HEK293 (cell line): ENCODE measurements at regions not wholly inside any gene's neighbourhood (a gene's known extent, or its start where the extent isn't known, plus 50 kb on each side); places are given as distances from the start of the nearest gene placed in this dataset.

Experiments used
- CTCF ChIA-PET: fragments of 350-600 bp; formaldehyde crosslinking; extraction: SDS; loops from one replicate; lab custom pipeline; 2021; ENCODE audit warnings: antibody characterized with exemption; lab: Yijun Ruan, JAX
- POLR2A ChIA-PET: fragments of 300-600 bp; formaldehyde crosslinking; extraction: SDS; loops from one replicate; lab custom pipeline; 2020; ENCODE audit warnings: antibody characterized with exemption, inconsistent platforms; lab: Yijun Ruan, JAX
- H3K27ac ChIP-seq: fragments of 200-500 bp; sonication (Bioruptor generic); 2 replicates; pipeline ENCODE4 v1.5.1; 2014; ENCODE audit warnings: low read depth, low read length, control low read depth, inconsistent platforms; ENCODE audit errors: extremely low read depth
- H3K36me3 ChIP-seq, 2 experiments: fragments of 200-500 bp in 1 of 2; sonication (Bioruptor generic) in 1 of 2; 1 replicate in 1 of 2; 2 replicates in 1 of 2; pipeline ENCODE4 v1.5.1; 2014 to 2017; ENCODE audit warnings: inconsistent platforms in 2 of 2, low read length in 2 of 2; ENCODE audit not compliant: control insufficient read depth in 2 of 2, insufficient read depth in 1 of 2
- H3K4me1 ChIP-seq: fragments of 200-500 bp; sonication (Bioruptor generic); 2 replicates; pipeline ENCODE4 v1.5.1; 2014; ENCODE audit warnings: mild to moderate bottlenecking, low read length, inconsistent platforms; ENCODE audit not compliant: control insufficient read depth, insufficient read depth
- H3K4me3 ChIP-seq: 2 replicates; pipeline ENCODE4 v1.5.1; 2011; ENCODE audit warnings: low read depth, mild to moderate bottlenecking, control low read depth, low read length, moderate library complexity
- H3K9me3 ChIP-seq: fragments of 200-500 bp; sonication (Bioruptor generic); 2 replicates; pipeline ENCODE4 v1.5.1; 2014; ENCODE audit warnings: low read depth, low read length, inconsistent platforms; ENCODE audit not compliant: control insufficient read depth, insufficient read depth
- BCL11A ChIP-seq: fragments of 450-650 bp; formaldehyde crosslinking; IDR thresholded peaks from 2 replicates; pipeline ENCODE4 v1.5.1; 2016; ENCODE audit warnings: low read depth, missing biosample characterization, missing genetic modification characterization
- HOXD13 ChIP-seq: sonication (generic); formaldehyde crosslinking; IDR thresholded peaks from 2 replicates; pipeline ENCODE4 v1.8.0; 2022; ENCODE audit warnings: missing genetic modification reagents, borderline replicate concordance
- RBAK ChIP-seq: fragments of 450-650 bp; formaldehyde crosslinking; IDR thresholded peaks from 2 replicates; pipeline ENCODE4 v1.5.1; 2016; ENCODE audit warnings: missing biosample characterization, missing genetic modification characterization
- SALL2 ChIP-seq: fragments of 450-650 bp; formaldehyde crosslinking; IDR thresholded peaks from 2 replicates; pipeline ENCODE4 v1.5.0; 2017; ENCODE audit warnings: missing biosample characterization, mild to moderate bottlenecking, missing genetic modification characterization, borderline replicate concordance
- SP7 ChIP-seq: fragments of 450-650 bp; formaldehyde crosslinking; IDR thresholded peaks from 2 replicates; pipeline ENCODE4 v1.5.1; 2016; ENCODE audit warnings: missing biosample characterization, missing genetic modification characterization
- YY1 ChIP-seq: fragments of 450-650 bp; formaldehyde crosslinking; IDR thresholded peaks from 2 replicates; pipeline ENCODE4 v1.5.1; 2018; ENCODE audit warnings: missing biosample characterization, missing genetic modification characterization
- ZBTB8A ChIP-seq: fragments of 450-650 bp; formaldehyde crosslinking; IDR thresholded peaks from 2 replicates; pipeline ENCODE4 v1.5.1; 2016; ENCODE audit warnings: missing biosample characterization, missing genetic modification characterization
- ZFP37 ChIP-seq: fragments of 450-650 bp; formaldehyde crosslinking; IDR thresholded peaks from 2 replicates; pipeline ENCODE4 v1.5.1; 2016; ENCODE audit warnings: missing biosample characterization, missing genetic modification characterization
- ZNF146 ChIP-seq: fragments of 450-650 bp; formaldehyde crosslinking; IDR thresholded peaks from 2 replicates; pipeline ENCODE4 v1.5.1; 2016; ENCODE audit warnings: missing biosample characterization, missing genetic modification characterization
- ZNF157 ChIP-seq: fragments of 450-650 bp; formaldehyde crosslinking; IDR thresholded peaks from 2 replicates; pipeline ENCODE4 v1.5.1; 2016; ENCODE audit warnings: missing biosample characterization, missing genetic modification characterization
- ZNF23 ChIP-seq: fragments of 450-650 bp; formaldehyde crosslinking; IDR thresholded peaks from 2 replicates; pipeline ENCODE4 v1.5.1; 2016; ENCODE audit warnings: missing biosample characterization, missing genetic modification characterization, borderline replicate concordance
- ZNF37A ChIP-seq: fragments of 450-650 bp; IDR thresholded peaks from 2 replicates; pipeline ENCODE4 v1.5.1; 2018; ENCODE audit warnings: missing biosample characterization, missing genetic modification characterization
- ZNF555 ChIP-seq: fragments of 450-650 bp; formaldehyde crosslinking; conservative IDR thresholded peaks from 2 replicates; pipeline ENCODE4 v1.5.1; 2017; ENCODE audit warnings: missing biosample characterization, mild to moderate bottlenecking, missing genetic modification characterization, inconsistent platforms
- ZNF560 ChIP-seq: fragments of 450-650 bp; formaldehyde crosslinking; IDR thresholded peaks from 2 replicates; pipeline ENCODE4 v1.5.1; 2017; ENCODE audit warnings: missing biosample characterization, missing genetic modification characterization, borderline replicate concordance
- ZNF596 ChIP-seq: fragments of 450-650 bp; IDR thresholded peaks from 2 replicates; pipeline ENCODE4 v1.5.0; 2018; ENCODE audit warnings: missing biosample characterization, mild to moderate bottlenecking, missing genetic modification characterization, moderate library complexity
- ZNF654 ChIP-seq: fragments of 450-650 bp; formaldehyde crosslinking; IDR thresholded peaks from 2 replicates; pipeline ENCODE4 v1.5.1; 2016; ENCODE audit warnings: low read depth, missing biosample characterization, missing genetic modification characterization
- TF ChIP-seq, protein P1 (sequence below): fragments of 450-650 bp; formaldehyde crosslinking; IDR thresholded peaks from 2 replicates; pipeline ENCODE4 v1.5.1; 2017; ENCODE audit warnings: missing biosample characterization, mild to moderate bottlenecking, missing genetic modification characterization, moderate library complexity
- TF ChIP-seq, protein P2 (sequence below): fragments of 450-650 bp; formaldehyde crosslinking; IDR thresholded peaks from 2 replicates; pipeline ENCODE4 v1.5.1; 2016; ENCODE audit warnings: missing biosample characterization, missing genetic modification characterization

DNA sequence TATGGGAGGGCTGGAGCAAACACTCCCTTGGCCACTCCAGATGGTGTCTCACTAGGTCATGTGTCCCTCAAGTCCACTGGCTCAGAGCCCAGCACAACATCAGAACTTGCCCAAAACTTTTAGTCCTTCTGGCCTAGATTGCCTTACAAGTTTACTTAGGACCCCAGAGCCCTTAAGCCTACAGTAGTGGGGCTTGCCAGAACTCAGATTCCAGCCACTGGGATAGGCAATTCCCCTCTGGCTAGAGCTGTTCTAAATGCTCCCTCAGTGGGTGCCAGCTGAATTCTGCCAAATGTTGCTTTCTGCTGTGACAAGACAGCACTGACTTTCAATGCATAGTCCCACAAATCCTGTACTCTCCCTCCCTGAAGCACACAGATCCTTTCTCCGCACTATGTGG, 331.1 kb downstream of the HTR7 start:
- POLR2A ChIA-PET, result no interaction called here
- no peak for TF ChIP-seq YY1 (tag by site-specific recombination)
- no peaks in the 10 kb centered on the region for H3K4me1 ChIP-seq
- H3K9me3 ChIP-seq, result no peaks in the 10 kb centered on the region
- H3K27ac ChIP-seq, result no peak overlapping the region
- H3K4me3 ChIP-seq, result no peak overlapping the region
- CTCF ChIA-PET, result interaction anchor here (0.7 kb wide), 1 partner anchor 14 kb away, joined by 3 read pairs; no protein-coding TSS in a partner anchor
- no peaks in the 10 kb centered on the region for H3K36me3 ChIP-seq

DNA sequence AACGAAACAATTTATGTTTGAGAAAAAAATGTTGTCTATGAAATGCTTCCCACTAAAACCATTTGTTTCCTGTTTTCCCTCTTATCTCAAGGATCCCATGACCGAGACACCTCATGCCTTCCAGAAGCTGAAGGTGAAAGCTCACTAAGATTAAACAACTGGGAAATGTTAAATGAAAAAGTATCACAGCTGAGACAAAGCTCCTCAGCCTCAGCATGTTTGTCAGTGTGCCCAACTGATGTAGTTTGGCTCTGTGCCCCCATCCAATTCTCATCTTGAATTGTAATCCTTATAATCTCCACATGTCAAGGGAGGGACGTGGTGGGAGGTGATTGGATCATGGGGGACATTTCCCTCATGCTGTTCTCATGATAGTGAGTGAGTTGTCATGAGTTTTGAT, 327.3 kb downstream of the HTR7 start:
- Histone ChIP-seq H3K36me3 (no peaks in the 10 kb centered on the region), H3K27ac (no peak overlapping the region), H3K4me3 (no peak overlapping the region), H3K9me3 (no peaks in the 10 kb centered on the region), H3K4me1 (no peaks in the 10 kb centered on the region)
- ChIA-PET POLR2A (no interaction called here), CTCF (no interaction called here)
- TF ChIP-seq SP7 (tag by site-specific recombination) (no peak), HOXD13 (CRISPR knock-in tag) (no peak), ZNF157 (tag by site-specific recombination) (no peak), ZBTB8A (tag by site-specific recombination) (no peak), ZNF555 (tag by site-specific recombination) (no peak), RBAK (no peak), ZNF596 (tag by site-specific recombination) (no peak), ZNF146 (tag by site-specific recombination) (no peak), ZNF560 (tag by site-specific recombination) (no peak), ZNF23 (tag by site-specific recombination) (no peak), ZFP37 (tag by site-specific recombination) (no peak)
- TF ChIP-seq, protein P1, sequence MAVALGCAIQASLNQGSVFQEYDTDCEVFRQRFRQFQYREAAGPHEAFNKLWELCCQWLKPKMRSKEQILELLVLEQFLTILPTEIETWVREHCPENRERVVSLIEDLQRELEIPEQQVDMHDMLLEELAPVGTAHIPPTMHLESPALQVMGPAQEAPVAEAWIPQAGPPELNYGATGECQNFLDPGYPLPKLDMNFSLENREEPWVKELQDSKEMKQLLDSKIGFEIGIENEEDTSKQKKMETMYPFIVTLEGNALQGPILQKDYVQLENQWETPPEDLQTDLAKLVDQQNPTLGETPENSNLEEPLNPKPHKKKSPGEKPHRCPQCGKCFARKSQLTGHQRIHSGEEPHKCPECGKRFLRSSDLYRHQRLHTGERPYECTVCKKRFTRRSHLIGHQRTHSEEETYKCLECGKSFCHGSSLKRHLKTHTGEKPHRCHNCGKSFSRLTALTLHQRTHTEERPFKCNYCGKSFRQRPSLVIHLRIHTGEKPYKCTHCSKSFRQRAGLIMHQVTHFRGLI, result no peak

DNA sequence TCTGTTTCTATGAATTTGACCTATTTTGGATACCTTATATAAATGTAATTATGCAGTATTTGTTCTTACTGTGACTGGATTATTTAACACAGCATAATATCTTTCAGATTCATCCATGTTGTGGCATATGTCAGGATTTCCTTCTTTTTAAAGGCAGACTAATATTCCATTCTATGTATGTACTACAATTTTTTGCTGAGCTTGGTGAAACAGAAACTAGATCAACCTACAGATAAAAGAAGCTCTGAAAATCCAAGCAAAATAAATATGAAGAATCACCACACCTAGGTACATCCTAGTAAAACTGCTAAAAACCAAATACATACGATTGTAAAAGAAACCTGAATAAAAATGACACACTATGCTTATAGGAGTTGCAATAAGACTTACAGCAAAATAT, 300.5 kb downstream of the HTR7 start:
- Histone ChIP-seq H3K9me3 (no peaks in the 10 kb centered on the region), H3K27ac (no peak overlapping the region), H3K4me1 (no peaks in the 10 kb centered on the region), H3K36me3 (no peaks in the 10 kb centered on the region), H3K4me3 (no peak overlapping the region)
- TF ChIP-seq SALL2 (tag by site-specific recombination), result no peak
- no peak for TF ChIP-seq BCL11A
- no peak for TF ChIP-seq ZNF654
- TF ChIP-seq ZNF37A, result no peak
- TF ChIP-seq, protein P2, sequence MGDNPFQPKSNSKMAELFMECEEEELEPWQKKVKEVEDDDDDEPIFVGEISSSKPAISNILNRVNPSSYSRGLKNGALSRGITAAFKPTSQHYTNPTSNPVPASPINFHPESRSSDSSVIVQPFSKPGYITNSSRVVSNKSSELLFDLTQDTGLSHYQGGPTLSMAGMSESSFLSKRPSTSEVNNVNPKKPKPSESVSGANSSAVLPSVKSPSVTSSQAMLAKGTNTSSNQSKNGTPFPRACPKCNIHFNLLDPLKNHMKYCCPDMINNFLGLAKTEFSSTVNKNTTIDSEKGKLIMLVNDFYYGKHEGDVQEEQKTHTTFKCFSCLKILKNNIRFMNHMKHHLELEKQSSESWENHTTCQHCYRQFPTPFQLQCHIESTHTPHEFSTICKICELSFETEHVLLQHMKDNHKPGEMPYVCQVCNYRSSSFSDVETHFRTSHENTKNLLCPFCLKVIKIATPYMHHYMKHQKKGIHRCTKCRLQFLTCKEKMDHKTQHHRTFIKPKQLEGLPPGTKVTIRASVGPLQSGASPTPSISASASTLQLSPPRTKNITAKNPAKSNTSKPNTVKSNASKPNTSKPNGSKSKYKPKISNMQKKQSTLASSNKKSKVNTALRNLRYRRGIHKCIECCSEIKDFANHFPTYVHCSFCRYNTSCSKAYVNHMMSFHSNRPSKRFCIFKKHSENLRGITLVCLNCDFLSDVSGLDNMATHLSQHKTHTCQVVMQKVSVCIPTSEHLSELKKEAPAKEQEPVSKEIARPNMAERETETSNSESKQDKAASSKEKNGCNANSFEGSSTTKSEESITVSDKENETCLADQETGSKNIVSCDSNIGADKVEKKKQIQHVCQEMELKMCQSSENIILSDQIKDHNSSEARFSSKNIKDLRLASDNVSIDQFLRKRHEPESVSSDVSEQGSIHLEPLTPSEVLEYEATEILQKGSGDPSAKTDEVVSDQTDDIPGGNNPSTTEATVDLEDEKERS (tag by site-specific recombination), result no peak
- ChIA-PET POLR2A (no interaction called here), CTCF (no interaction called here)
